Cardiac muscle cell (in vitro differentiated cells and primary cell): ENCODE measurements at regions not wholly inside any gene's neighbourhood (a gene's known extent, or its start where the extent isn't known, plus 50 kb on each side); places are given as distances from the start of the nearest gene placed in this dataset.

Source experiments
- DNase-seq, 2 donors: peaks; one replicate each; pipeline versions ENCODE4 v3.0.0 to v3.0.0-alpha.2; 2010 to 2017; ENCODE audit warnings: low read depth in 1 of 2, low spot score in 1 of 2
- H3K27ac ChIP-seq: fragments of 200-600 bp; sonication (generic); 2 replicates; pipeline ENCODE4 v1.5.1; 2016
- H3K27me3 ChIP-seq: fragments of 200-600 bp; sonication (generic); 2 replicates; pipeline ENCODE4 v1.6.0; 2016; ENCODE audit warnings: control low read depth
- H3K36me3 ChIP-seq: fragments of 200-600 bp; sonication (generic); 2 replicates; pipeline ENCODE4 v1.5.1; 2016; ENCODE audit warnings: control low read depth
- H3K4me1 ChIP-seq: fragments of 200-600 bp; sonication (generic); 2 replicates; pipeline ENCODE4 v1.8.1; 2017; ENCODE audit warnings: low read depth, mild to moderate bottlenecking, mixed run types
- H3K4me3 ChIP-seq: fragments of 200-600 bp; sonication (generic); 2 replicates; pipeline ENCODE4 v1.5.1; 2016; ENCODE audit warnings: mild to moderate bottlenecking
- H3K9me3 ChIP-seq: fragments of 200-600 bp; sonication (generic); 2 replicates; pipeline ENCODE4 v1.5.1; 2017; ENCODE audit warnings: low read depth, mild to moderate bottlenecking, control low read depth
- TF ChIP-seq, protein P1 (sequence below): IDR thresholded peaks from 2 replicates; pipeline ENCODE4 v1.5.1; 2012; ENCODE audit warnings: low read depth, mild to moderate bottlenecking, low read length

- DNase-seq = no peak
- Histone ChIP-seq H3K27me3 (no peaks in the 10 kb centered on the region), H3K9me3 (no peaks in the 10 kb centered on the region), H3K36me3 (no peaks in the 10 kb centered on the region), H3K27ac (no peak overlapping the region), H3K4me3 (no peak overlapping the region), H3K4me1 (no peaks in the 10 kb centered on the region)
- TF ChIP-seq, protein P1, sequence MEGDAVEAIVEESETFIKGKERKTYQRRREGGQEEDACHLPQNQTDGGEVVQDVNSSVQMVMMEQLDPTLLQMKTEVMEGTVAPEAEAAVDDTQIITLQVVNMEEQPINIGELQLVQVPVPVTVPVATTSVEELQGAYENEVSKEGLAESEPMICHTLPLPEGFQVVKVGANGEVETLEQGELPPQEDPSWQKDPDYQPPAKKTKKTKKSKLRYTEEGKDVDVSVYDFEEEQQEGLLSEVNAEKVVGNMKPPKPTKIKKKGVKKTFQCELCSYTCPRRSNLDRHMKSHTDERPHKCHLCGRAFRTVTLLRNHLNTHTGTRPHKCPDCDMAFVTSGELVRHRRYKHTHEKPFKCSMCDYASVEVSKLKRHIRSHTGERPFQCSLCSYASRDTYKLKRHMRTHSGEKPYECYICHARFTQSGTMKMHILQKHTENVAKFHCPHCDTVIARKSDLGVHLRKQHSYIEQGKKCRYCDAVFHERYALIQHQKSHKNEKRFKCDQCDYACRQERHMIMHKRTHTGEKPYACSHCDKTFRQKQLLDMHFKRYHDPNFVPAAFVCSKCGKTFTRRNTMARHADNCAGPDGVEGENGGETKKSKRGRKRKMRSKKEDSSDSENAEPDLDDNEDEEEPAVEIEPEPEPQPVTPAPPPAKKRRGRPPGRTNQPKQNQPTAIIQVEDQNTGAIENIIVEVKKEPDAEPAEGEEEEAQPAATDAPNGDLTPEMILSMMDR = no peak
These were observed 1309.7 kb downstream of the REEP3 start for GRCh38 chr10:64830869-64831268.

DNA sequence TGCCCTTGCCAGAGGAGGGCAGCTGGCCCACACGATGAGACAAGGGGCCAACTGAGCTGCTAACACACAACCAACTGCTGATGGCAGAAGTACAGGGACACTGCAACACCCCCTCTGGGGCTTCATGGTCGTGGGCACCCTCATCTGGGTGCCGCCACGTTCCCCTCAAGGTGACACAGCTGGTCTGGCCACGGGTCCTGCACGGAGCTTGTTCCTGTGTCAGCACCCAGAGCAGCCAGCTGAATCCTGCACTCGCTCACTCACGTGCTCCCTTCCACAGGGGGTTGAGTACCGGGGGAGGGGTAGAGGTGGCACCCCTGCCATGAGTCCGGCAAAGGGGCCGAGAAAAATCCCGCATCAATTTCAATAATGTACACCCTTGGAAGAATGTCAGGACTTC, 1319.1 kb downstream of the REEP3 start:
- Histone ChIP-seq H3K9me3 (no peaks in the 10 kb centered on the region), H3K27ac (no peak overlapping the region), H3K36me3 (no peaks in the 10 kb centered on the region), H3K27me3 (no peaks in the 10 kb centered on the region), H3K4me3 (no peak overlapping the region), H3K4me1 (no peaks in the 10 kb centered on the region)
- TF ChIP-seq, protein P1 = no peak
- DNase-seq = no peak

GRCh38 chr10:64846700-64847099, 1325.5 kb downstream of the REEP3 start:
- H3K4me1 ChIP-seq = no peaks in the 10 kb centered on the region
- H3K9me3 ChIP-seq = no peaks in the 10 kb centered on the region
- DNase-seq = no peak
- H3K36me3 ChIP-seq = no peaks in the 10 kb centered on the region
- H3K4me3 ChIP-seq = no peak overlapping the region
- no peak overlapping the region for H3K27ac ChIP-seq
- TF ChIP-seq, protein P1 = no peak
- H3K27me3 ChIP-seq = no peaks in the 10 kb centered on the region

DNA sequence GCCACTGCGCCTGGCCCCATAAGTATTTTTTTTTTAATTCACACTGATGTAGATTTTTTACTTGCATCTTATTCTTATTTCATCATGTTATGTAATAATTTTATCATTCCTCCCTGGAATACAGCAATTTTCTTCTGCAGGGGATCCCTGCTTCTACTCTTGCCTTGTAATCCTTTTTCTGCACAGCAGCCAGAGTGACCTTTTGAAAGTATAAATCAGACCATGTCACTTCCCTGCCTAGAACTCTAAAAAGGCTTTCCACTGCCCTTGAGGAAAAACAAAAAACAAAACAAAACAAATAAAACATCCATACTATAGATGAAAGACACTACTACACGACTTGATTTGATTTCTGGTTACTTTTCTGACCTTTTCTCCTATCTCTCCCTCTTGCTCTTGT, 1334.7 kb downstream of the REEP3 start:
- no peak for DNase-seq
- H3K4me1 ChIP-seq = no peaks in the 10 kb centered on the region
- H3K27me3 ChIP-seq = no peaks in the 10 kb centered on the region
- TF ChIP-seq, protein P1 = no peak
- no peak overlapping the region for H3K4me3 ChIP-seq
- H3K36me3 ChIP-seq = no peaks in the 10 kb centered on the region
- H3K27ac ChIP-seq = no peak overlapping the region
- no peaks in the 10 kb centered on the region for H3K9me3 ChIP-seq

GRCh38 chr10:64859911-64860310, 1338.7 kb downstream of the REEP3 start:
- Histone ChIP-seq H3K27ac (no peak overlapping the region), H3K9me3 (no peaks in the 10 kb centered on the region), H3K36me3 (no peaks in the 10 kb centered on the region), H3K4me1 (no peaks in the 10 kb centered on the region), H3K27me3 (no peaks in the 10 kb centered on the region), H3K4me3 (no peak overlapping the region)
- TF ChIP-seq, protein P1 = no peak
- DNase-seq = no peak

- Histone ChIP-seq H3K27me3 (no peaks in the 10 kb centered on the region), H3K27ac (no peak overlapping the region), H3K4me3 (no peak overlapping the region), H3K9me3 (no peaks in the 10 kb centered on the region), H3K36me3 (no peaks in the 10 kb centered on the region), H3K4me1 (no peaks in the 10 kb centered on the region)
- DNase-seq = no peak
- TF ChIP-seq, protein P1 = no peak
These were observed 1342.6 kb downstream of the REEP3 start for GRCh38 chr10:64863836-64864235.
